ENCODE measurements at regions not wholly inside any gene's neighbourhood (a gene's known extent, or its start where the extent isn't known, plus 50 kb on each side); places are given as distances from the start of the nearest gene placed in this dataset.
"Not testable (repeated sequence)": the region's sequence is repeated elsewhere in the genome, so short reads cannot be mapped to it uniquely, and the experiment has no call there.

- DNase-seq: no peak
Observed at GRCh38 chr5:56763711-56764466, 51.5 kb upstream of the MAP3K1 start.

GRCh38 chr5:56763182-56763581 is 52.2 kb upstream of the MAP3K1 start:
- no peak for DNase-seq

- no peak for DNase-seq
Observed at GRCh38 chr5:56761151-56761885, 54.0 kb upstream of the MAP3K1 start.

- DNase-seq: no peak
Observed at GRCh38 chr5:56760723-56761122, 54.6 kb upstream of the MAP3K1 start.

GRCh38 chr5:56759521-56760216 is 55.7 kb upstream of the MAP3K1 start:
- no peak for DNase-seq

GRCh38 chr5:56757077-56757476 is 58.3 kb upstream of the MAP3K1 start:
- DNase-seq: peak; percentile 58

- no peak for DNase-seq
Observed at GRCh38 chr5:56755036-56755555, 60.3 kb upstream of the MAP3K1 start.

GRCh38 chr5:56753588-56753987 is 61.8 kb upstream of the MAP3K1 start:
- DNase-seq: not testable (repeated sequence)

GRCh38 chr5:56751572-56752313 is 63.6 kb upstream of the MAP3K1 start:
- no peak for DNase-seq

- no peak for DNase-seq
Observed at GRCh38 chr5:56749842-56750241, 65.5 kb upstream of the MAP3K1 start.

GRCh38 chr5:56746553-56747339 is 68.6 kb upstream of the MAP3K1 start:
- no peak for DNase-seq

- no peak for DNase-seq
Observed at GRCh38 chr5:56745864-56746263, 69.5 kb upstream of the MAP3K1 start.

GRCh38 chr5:56740868-56741267 is 74.5 kb upstream of the MAP3K1 start:
- DNase-seq: no peak

- no peak for DNase-seq
Observed at GRCh38 chr5:56739990-56740389, 75.4 kb upstream of the MAP3K1 start.

GRCh38 chr5:56737951-56738606 is 77.3 kb upstream of the MAP3K1 start:
- no peak for DNase-seq

GRCh38 chr5:56737002-56737621 is 78.2 kb upstream of the MAP3K1 start:
- DNase-seq: no peak

GRCh38 chr5:56735849-56736641 is 79.3 kb upstream of the MAP3K1 start:
- DNase-seq: no peak

GRCh38 chr5:56734091-56734694 is 81.2 kb upstream of the MAP3K1 start:
- no peak for DNase-seq

GRCh38 chr5:56733580-56733979 is 81.8 kb upstream of the MAP3K1 start:
- no peak for DNase-seq

- no peak for DNase-seq
Observed at GRCh38 chr5:56732121-56732520, 83.2 kb upstream of the MAP3K1 start.
